ENCODE measurements at regions not wholly inside any gene's neighbourhood (a gene's known extent, or its start where the extent isn't known, plus 50 kb on each side); places are given as distances from the start of the nearest gene placed in this dataset.

DNA sequence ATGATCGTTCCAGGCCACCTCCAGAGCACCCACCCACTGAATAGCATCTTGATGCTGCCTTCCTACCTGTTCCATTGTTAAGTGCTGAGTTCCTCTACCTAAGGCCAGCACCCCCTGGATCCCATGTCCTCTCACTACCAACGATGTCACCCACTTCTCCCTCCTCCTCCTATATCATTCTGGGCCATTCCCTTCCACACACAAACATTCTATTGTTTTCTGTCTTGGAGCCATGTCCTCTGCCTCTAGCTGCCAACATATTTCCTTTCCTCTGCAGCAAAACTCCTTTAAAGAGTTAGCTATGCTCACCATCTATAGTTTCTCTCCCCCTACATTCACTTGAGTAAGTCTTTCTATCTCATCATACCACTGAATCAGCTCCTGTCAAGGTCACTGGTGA lies 64.0 kb upstream of the ACKR3 start:
- WGBS, 2 experiments = 88% methylated on average over 2 of the region's 2 CpGs
- no peak overlapping the region for H3K27ac ChIP-seq (ENCODE audit: insufficient read depth, low read depth, low read length, poor library complexity, severe bottlenecking)

DNA sequence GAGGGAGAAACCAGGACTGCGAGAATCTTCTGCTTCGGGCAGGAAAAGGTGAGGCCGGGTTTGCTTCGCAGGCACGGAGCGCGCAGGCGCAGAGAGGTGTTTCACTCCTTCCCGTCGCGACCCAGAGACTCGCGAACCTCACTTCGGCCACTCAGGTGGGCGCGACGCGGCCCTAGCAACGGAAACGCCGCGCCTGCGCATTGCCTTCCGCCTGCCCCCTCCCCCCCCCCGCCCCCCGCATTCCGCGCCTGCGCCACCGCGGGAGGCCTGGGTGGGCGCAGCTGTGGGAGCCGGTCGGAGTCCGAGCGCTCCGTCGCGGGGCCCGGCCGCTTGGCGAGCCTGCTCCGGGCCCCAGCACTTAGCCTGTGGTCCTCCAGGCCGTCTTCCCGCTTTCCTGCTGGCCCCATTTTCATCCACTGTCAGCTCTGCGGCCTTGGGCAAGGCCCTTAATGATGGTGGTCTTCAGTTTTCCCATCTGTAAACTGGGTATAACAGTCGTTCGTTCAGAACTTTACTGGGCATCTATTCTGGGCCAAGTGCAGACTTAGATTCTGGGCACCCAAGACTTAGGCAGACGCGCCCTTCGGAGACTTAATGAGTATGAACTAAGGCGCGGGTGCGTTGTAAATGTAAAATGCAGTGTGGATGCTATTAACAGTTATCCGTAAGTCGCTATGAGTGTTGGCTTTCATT lies 62.1 kb upstream of the ACKR3 start:
- WGBS, 2 experiments = 24% methylated on average over 55 to 56 of the region's 56 CpGs
- Histone ChIP-seq H3K4me3 (ENCODE audit: insufficient read depth, low read depth, low read length) (peak overlapping the region; percentile 36), H3K36me3 (ENCODE audit: control insufficient read depth, insufficient read depth, low read length) (no peaks in the 10 kb centered on the region), H3K27ac (ENCODE audit: insufficient read depth, low read depth, low read length, poor library complexity, severe bottlenecking) (no peak overlapping the region), H3K27me3 (ENCODE audit: control insufficient read depth, insufficient read depth, low read length, poor library complexity, severe bottlenecking) (peaks cover 12% of the 10 kb centered on the region), H3K4me1 (ENCODE audit: control insufficient read depth, insufficient read depth, low read length) (no peaks in the 10 kb centered on the region), H3K9me3 (ENCODE audit: control insufficient read depth, low read length) (no peaks in the 10 kb centered on the region)

More for the DNA sequence above, 64.0 kb upstream of the ACKR3 start:
- Histone ChIP-seq H3K4me3 (ENCODE audit: insufficient read depth, low read depth, low read length) (no peak overlapping the region), H3K36me3 (ENCODE audit: control insufficient read depth, insufficient read depth, low read length) (no peaks in the 10 kb centered on the region), H3K9me3 (ENCODE audit: control insufficient read depth, low read length) (no peaks in the 10 kb centered on the region), H3K27me3 (ENCODE audit: control insufficient read depth, insufficient read depth, low read length, poor library complexity, severe bottlenecking) (peaks cover 12% of the 10 kb centered on the region), H3K4me1 (ENCODE audit: control insufficient read depth, insufficient read depth, low read length) (peaks cover 3% of the 10 kb centered on the region)

DNA sequence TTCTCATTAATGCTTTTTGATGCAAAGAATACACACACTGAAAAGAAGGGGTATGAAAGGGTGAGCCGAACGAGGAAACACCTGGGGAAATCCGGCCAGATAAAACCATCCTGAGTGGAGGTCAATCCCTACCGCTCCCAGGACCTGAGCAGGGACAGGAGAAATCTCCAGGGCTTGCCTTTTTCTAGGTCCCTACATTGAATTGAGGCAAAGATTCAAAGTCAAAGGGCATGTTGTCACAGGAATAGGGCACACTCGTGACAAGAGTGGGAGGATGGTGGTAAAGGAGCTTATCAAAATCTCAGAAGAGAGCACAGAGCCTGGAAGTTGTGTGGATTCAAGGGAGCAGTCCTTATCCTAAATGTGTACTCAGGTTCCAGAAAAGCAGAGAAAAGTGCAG lies 61.2 kb upstream of the ACKR3 start:
- H3K27ac ChIP-seq (ENCODE audit: insufficient read depth, low read depth, low read length, poor library complexity, severe bottlenecking) = no peak overlapping the region
- no peak overlapping the region for H3K4me3 ChIP-seq (ENCODE audit: insufficient read depth, low read depth, low read length)
- H3K4me1 ChIP-seq (ENCODE audit: control insufficient read depth, insufficient read depth, low read length) = no peaks in the 10 kb centered on the region
- H3K9me3 ChIP-seq (ENCODE audit: control insufficient read depth, low read length) = no peaks in the 10 kb centered on the region
- H3K27me3 ChIP-seq (ENCODE audit: control insufficient read depth, insufficient read depth, low read length, poor library complexity, severe bottlenecking) = peaks cover 12% of the 10 kb centered on the region
- 91 to 93% methylated on average over 5 of the region's 5 CpGs for WGBS, 2 experiments
- H3K36me3 ChIP-seq (ENCODE audit: control insufficient read depth, insufficient read depth, low read length) = no peaks in the 10 kb centered on the region

DNA sequence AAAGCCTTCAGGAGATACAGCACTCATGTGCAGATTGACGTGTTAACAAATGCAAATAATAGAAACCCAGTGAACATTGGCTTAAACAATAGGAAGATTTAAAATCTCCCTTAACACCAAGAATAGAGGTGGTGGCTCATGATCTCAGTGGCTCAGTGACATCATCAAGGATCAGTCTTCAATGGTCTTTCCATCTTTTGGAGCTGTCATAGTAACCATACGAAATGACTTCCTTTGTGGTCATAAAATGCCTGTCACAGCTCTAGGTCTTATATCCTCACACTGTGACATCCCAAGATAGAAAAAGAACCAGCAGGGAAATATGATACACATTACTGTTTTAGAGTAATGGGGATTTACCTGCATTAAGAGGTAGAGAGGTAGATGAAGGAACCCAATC lies 59.6 kb upstream of the ACKR3 start:
- Histone ChIP-seq H3K9me3 (ENCODE audit: control insufficient read depth, low read length) (no peaks in the 10 kb centered on the region), H3K4me3 (ENCODE audit: insufficient read depth, low read depth, low read length) (no peak overlapping the region), H3K36me3 (ENCODE audit: control insufficient read depth, insufficient read depth, low read length) (no peaks in the 10 kb centered on the region), H3K4me1 (ENCODE audit: control insufficient read depth, insufficient read depth, low read length) (no peaks in the 10 kb centered on the region), H3K27ac (ENCODE audit: insufficient read depth, low read depth, low read length, poor library complexity, severe bottlenecking) (no peak overlapping the region), H3K27me3 (ENCODE audit: control insufficient read depth, insufficient read depth, low read length, poor library complexity, severe bottlenecking) (peaks cover 12% of the 10 kb centered on the region)
- 72 to 81% methylated on average over 2 of the region's 2 CpGs for WGBS, 2 experiments

DNA sequence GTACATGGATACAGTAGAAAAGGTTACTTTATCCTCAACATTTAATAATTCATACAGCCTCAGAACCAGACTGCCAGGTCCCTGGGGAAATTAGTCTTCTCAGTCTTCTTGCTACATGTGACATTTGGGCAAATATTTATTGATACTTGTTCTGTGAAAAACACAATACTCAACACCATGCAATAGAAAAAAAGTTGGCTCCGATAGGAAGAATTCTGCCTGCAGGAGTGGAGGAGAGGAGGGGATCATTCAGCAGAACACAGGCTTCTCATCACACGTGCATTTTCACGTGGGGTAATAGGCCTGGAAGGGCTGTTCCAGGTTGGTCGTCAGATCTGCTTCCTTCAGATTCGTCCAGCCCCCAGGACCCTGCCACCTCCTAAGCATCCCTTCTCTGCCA lies 58.4 kb upstream of the ACKR3 start:
- H3K4me1 ChIP-seq (ENCODE audit: control insufficient read depth, insufficient read depth, low read length) = no peaks in the 10 kb centered on the region
- H3K4me3 ChIP-seq (ENCODE audit: insufficient read depth, low read depth, low read length) = no peak overlapping the region
- H3K27ac ChIP-seq (ENCODE audit: insufficient read depth, low read depth, low read length, poor library complexity, severe bottlenecking) = no peak overlapping the region
- 87 to 91% methylated on average over 5 of the region's 5 CpGs for WGBS, 2 experiments
- peaks cover 11% of the 10 kb centered on the region for H3K27me3 ChIP-seq (ENCODE audit: control insufficient read depth, insufficient read depth, low read length, poor library complexity, severe bottlenecking)
- H3K9me3 ChIP-seq (ENCODE audit: control insufficient read depth, low read length) = no peaks in the 10 kb centered on the region
- H3K36me3 ChIP-seq (ENCODE audit: control insufficient read depth, insufficient read depth, low read length) = no peaks in the 10 kb centered on the region

DNA sequence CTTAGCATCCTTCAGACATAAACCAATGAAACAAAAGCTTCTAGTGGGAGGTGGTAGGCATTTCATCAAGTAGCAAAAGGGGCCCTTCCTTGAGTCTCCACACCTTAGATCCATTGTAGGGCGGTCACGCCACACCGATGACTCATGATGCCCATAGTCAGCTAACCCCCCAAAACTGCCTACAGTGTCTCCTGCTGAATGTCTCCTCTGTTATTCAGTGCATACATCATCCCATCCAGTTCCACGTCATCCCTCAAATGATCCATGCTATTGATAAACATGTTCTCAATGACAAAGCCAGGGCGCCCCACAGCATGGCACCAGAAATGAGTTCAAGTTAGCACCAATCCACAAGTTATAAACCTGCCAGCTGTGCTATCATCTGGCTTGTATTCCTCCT lies 57.4 kb upstream of the ACKR3 start:
- no peak overlapping the region for H3K27ac ChIP-seq (ENCODE audit: insufficient read depth, low read depth, low read length, poor library complexity, severe bottlenecking)
- no peak overlapping the region for H3K4me3 ChIP-seq (ENCODE audit: insufficient read depth, low read depth, low read length)
- peaks cover 7% of the 10 kb centered on the region for H3K27me3 ChIP-seq (ENCODE audit: control insufficient read depth, insufficient read depth, low read length, poor library complexity, severe bottlenecking)
- no peaks in the 10 kb centered on the region for H3K9me3 ChIP-seq (ENCODE audit: control insufficient read depth, low read length)
- H3K4me1 ChIP-seq (ENCODE audit: control insufficient read depth, insufficient read depth, low read length) = no peaks in the 10 kb centered on the region
- WGBS, 2 experiments = 94% methylated on average over 5 of the region's 5 CpGs
- H3K36me3 ChIP-seq (ENCODE audit: control insufficient read depth, insufficient read depth, low read length) = no peaks in the 10 kb centered on the region

DNA sequence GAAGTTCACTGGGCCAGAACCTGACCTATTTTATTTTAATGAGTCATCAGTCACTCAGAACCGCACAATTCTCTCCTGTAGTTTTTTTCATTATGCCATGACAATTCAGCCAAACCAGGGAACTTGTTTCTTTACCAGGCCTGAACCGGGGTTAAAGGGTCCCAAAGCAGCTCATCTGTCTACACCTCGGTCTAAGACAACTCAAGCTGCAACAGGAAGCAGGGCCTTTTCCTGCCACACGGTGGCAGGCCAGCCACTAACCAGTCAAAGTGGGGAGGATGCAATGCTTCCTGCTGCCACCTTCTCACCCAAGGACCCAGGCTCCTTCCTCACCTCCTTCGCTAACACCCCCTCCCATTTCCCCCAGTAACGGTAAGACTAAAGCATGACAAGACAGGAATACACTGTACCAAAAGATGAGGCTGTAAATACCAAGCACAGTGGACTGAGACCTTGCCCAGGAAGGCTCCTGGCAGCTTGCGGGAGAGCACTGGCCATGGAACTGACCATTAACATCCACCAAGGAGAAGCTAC lies 56.7 kb upstream of the ACKR3 start:
- no peaks in the 10 kb centered on the region for H3K36me3 ChIP-seq (ENCODE audit: control insufficient read depth, insufficient read depth, low read length)
- no peaks in the 10 kb centered on the region for H3K4me1 ChIP-seq (ENCODE audit: control insufficient read depth, insufficient read depth, low read length)
- peaks cover 2% of the 10 kb centered on the region for H3K27me3 ChIP-seq (ENCODE audit: control insufficient read depth, insufficient read depth, low read length, poor library complexity, severe bottlenecking)
- WGBS, 2 experiments = 37 to 40% methylated on average over 7 of the region's 7 CpGs
- H3K27ac ChIP-seq (ENCODE audit: insufficient read depth, low read depth, low read length, poor library complexity, severe bottlenecking) = no peak overlapping the region
- no peaks in the 10 kb centered on the region for H3K9me3 ChIP-seq (ENCODE audit: control insufficient read depth, low read length)
- H3K4me3 ChIP-seq (ENCODE audit: insufficient read depth, low read depth, low read length) = no peak overlapping the region

DNA sequence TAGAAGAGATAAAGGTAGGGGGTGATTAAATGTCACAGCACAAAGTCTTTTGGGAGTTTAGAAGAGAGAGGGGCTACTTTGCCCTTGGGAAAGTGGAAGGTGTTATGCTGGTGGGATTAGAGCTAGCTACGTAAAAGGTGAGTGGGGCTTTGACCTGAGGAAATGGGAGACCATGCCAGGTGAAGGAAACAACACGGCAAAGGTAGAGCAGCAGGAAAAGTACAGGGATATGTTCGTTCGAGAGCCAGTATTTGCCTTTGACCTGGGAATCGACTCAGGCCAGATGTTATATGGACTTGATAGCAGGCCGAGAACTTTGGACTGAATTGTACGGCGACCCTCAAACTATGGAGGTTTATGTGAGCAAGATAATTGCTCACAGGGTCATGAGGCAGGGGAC lies 55.7 kb upstream of the ACKR3 start:
- Histone ChIP-seq H3K36me3 (ENCODE audit: control insufficient read depth, insufficient read depth, low read length) (no peaks in the 10 kb centered on the region), H3K4me1 (ENCODE audit: control insufficient read depth, insufficient read depth, low read length) (no peaks in the 10 kb centered on the region), H3K4me3 (ENCODE audit: insufficient read depth, low read depth, low read length) (no peak overlapping the region), H3K9me3 (ENCODE audit: control insufficient read depth, low read length) (no peaks in the 10 kb centered on the region), H3K27ac (ENCODE audit: insufficient read depth, low read depth, low read length, poor library complexity, severe bottlenecking) (no peak overlapping the region), H3K27me3 (ENCODE audit: control insufficient read depth, insufficient read depth, low read length, poor library complexity, severe bottlenecking) (no peaks in the 10 kb centered on the region)
- 95 to 97% methylated on average over 8 of the region's 8 CpGs for WGBS, 2 experiments

DNA sequence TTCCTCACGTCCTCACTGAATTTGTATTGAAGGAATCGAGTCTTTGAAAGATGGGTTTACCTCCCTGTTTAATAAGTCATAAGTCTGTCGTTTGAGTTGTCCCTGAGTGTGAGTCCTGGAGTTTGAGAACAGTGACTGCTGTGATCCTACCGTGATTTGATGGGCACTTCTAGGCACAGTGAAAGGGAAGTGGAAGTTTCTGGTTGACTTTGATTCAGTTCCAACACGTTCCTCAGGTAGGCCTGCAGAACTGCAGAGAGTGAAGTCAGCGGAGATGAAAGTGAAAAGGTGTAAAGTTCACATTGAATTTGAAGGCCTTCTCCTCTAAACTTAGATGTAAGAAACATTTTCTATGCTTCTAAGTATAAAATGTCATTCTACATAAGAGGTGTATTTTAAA lies 52.9 kb upstream of the ACKR3 start:
- Histone ChIP-seq H3K27me3 (ENCODE audit: control insufficient read depth, insufficient read depth, low read length, poor library complexity, severe bottlenecking) (no peaks in the 10 kb centered on the region), H3K4me3 (ENCODE audit: insufficient read depth, low read depth, low read length) (no peak overlapping the region), H3K27ac (ENCODE audit: insufficient read depth, low read depth, low read length, poor library complexity, severe bottlenecking) (no peak overlapping the region), H3K36me3 (ENCODE audit: control insufficient read depth, insufficient read depth, low read length) (no peaks in the 10 kb centered on the region), H3K4me1 (ENCODE audit: control insufficient read depth, insufficient read depth, low read length) (no peaks in the 10 kb centered on the region), H3K9me3 (ENCODE audit: control insufficient read depth, low read length) (no peaks in the 10 kb centered on the region)
- WGBS, 2 experiments = 94 to 95% methylated on average over 6 of the region's 6 CpGs

DNA sequence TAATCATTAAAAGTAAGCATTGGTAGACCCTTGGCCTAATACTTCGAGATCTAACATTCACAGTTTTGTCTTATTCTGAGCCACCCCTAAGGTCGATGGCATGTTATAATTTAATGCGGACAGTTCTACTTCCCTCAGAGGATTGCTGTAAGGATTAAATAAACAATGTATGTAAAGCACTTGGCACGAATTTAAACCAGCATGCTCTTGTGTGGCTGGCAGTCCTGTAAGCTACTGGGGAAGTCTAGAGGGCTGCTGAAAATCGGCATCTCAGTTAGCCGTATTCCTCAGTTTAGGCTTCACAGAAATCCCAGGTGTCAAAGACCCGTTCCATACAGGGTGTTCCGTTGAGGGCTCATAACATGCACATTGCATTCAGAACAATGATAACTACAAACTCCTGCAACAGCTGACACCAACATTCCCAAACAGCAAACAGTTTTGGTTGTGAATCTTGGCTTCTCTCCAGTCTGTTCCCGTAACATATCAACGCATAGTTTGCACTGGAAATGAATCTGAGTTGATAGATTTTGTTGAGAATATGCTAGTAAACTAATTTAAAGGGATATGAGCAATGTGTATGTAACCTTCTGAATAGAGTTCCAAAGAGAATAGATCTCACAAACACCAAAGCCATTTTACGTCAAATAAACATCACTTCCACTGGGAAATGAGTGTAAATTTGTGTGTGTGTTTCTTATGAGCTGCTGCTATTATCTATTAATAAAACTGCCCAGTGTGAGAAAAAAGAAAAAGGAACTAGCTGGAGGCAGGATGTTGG lies 52.2 kb upstream of the ACKR3 start:
- 90 to 93% methylated on average over 10 to 11 of the region's 11 CpGs for WGBS, 2 experiments
- Histone ChIP-seq H3K27me3 (ENCODE audit: control insufficient read depth, insufficient read depth, low read length, poor library complexity, severe bottlenecking) (no peaks in the 10 kb centered on the region), H3K27ac (ENCODE audit: insufficient read depth, low read depth, low read length, poor library complexity, severe bottlenecking) (no peak overlapping the region), H3K36me3 (ENCODE audit: control insufficient read depth, insufficient read depth, low read length) (no peaks in the 10 kb centered on the region), H3K9me3 (ENCODE audit: control insufficient read depth, low read length) (no peaks in the 10 kb centered on the region), H3K4me3 (ENCODE audit: insufficient read depth, low read depth, low read length) (no peak overlapping the region), H3K4me1 (ENCODE audit: control insufficient read depth, insufficient read depth, low read length) (no peaks in the 10 kb centered on the region)

Measured in ectodermal cell (in vitro differentiated cells).